Loucy (cell line): ENCODE measurements at regions not wholly inside any gene's neighbourhood (a gene's known extent, or its start where the extent isn't known, plus 50 kb on each side); places are given as distances from the start of the nearest gene placed in this dataset.
"Not testable (repeated sequence)": the region's sequence is repeated elsewhere in the genome, so short reads cannot be mapped to it uniquely, and the experiment has no call there.

Source experiments
- CTCF ChIP-seq: fragments of 200-600 bp; sonication (generic); conservative IDR thresholded peaks from 2 replicates; pipeline ENCODE4 v1.5.1; 2014; ENCODE audit warnings: mild to moderate bottlenecking, antibody characterized with exemption, low read length
- EZH2phosphoT487 ChIP-seq: fragments of 200-600 bp; IDR thresholded peaks from 2 replicates; pipeline ENCODE4 v1.6.1; 2018; ENCODE audit warnings: antibody characterized with exemption, mild to moderate bottlenecking, moderate library complexity, borderline replicate concordance

GRCh38 chr6:100223952-100224351, 229.9 kb upstream of the MCHR2 start:
- not testable (repeated sequence) for TF ChIP-seq CTCF, EZH2phosphoT487
